Fibroblast of lung (primary cell): ENCODE measurements at regions not wholly inside any gene's neighbourhood (a gene's known extent, or its start where the extent isn't known, plus 50 kb on each side); places are given as distances from the start of the nearest gene placed in this dataset.

Source experiments
- DNase-seq, 2 donors: peaks; one replicate each; pipeline versions ENCODE4 v3.0.0 to v3.0.0-alpha.2; 2010; ENCODE audit warnings: low read depth in 2 of 2
- H2AFZ ChIP-seq: 2 replicates; pipeline ENCODE4 v1.5.1; 2012; ENCODE audit warnings: low read length, control low read depth, inconsistent platforms
- H3K27ac ChIP-seq: 2 replicates; pipeline ENCODE4 v1.5.1; 2011; ENCODE audit warnings: low read length, control low read depth; ENCODE audit not compliant: insufficient read depth
- H3K27me3 ChIP-seq: 2 replicates; pipeline ENCODE4 v1.5.1; 2011; ENCODE audit warnings: mild to moderate bottlenecking, low read length; ENCODE audit not compliant: control insufficient read depth, insufficient read depth
- H3K36me3 ChIP-seq: 2 replicates; pipeline ENCODE4 v1.5.1; 2011; ENCODE audit warnings: low read length; ENCODE audit not compliant: control insufficient read depth, insufficient read depth
- H3K4me1 ChIP-seq: 2 replicates; pipeline ENCODE4 v1.5.1; 2011; ENCODE audit warnings: low read length; ENCODE audit not compliant: control insufficient read depth, insufficient read depth; ENCODE audit errors: extremely low read depth
- H3K4me2 ChIP-seq: 2 replicates; pipeline ENCODE4 v1.5.1; 2011; ENCODE audit warnings: low read length, control low read depth; ENCODE audit not compliant: insufficient read depth; ENCODE audit errors: extremely low read depth
- H3K4me3 ChIP-seq, 4 experiments: fragments of 200-600 bp in 1 of 4; sonication (generic) in 1 of 4; replicated peaks in 1 of 4; 2 replicates each; pipeline ENCODE4 v1.5.1; 2011 to 2016; ENCODE audit warnings: low read length in 4 of 4, low read depth in 3 of 4, mild to moderate bottlenecking in 3 of 4, control low read depth in 2 of 4, inconsistent platforms in 1 of 4, mixed read lengths in 1 of 4; ENCODE audit not compliant: insufficient read depth in 1 of 4; ENCODE audit errors: control extremely low read depth in 1 of 4
- H3K79me2 ChIP-seq: 2 replicates; pipeline ENCODE4 v1.5.1; 2012; ENCODE audit warnings: mild to moderate bottlenecking, low read length, inconsistent platforms; ENCODE audit not compliant: control insufficient read depth, insufficient read depth
- H3K9ac ChIP-seq: 2 replicates; pipeline ENCODE4 v1.5.1; 2011; ENCODE audit warnings: mild to moderate bottlenecking, low read length, control low read depth; ENCODE audit not compliant: insufficient read depth
- H3K9me3 ChIP-seq: 2 replicates; pipeline ENCODE4 v1.5.1; 2012; ENCODE audit warnings: low read depth, low read length; ENCODE audit not compliant: control insufficient read depth, insufficient read depth
- H4K20me1 ChIP-seq: 2 replicates; pipeline ENCODE4 v1.5.1; 2011; ENCODE audit warnings: low read length; ENCODE audit not compliant: control insufficient read depth, insufficient read depth; ENCODE audit errors: extremely low read depth
- CTCF ChIP-seq, 2 donors: IDR thresholded peaks in 1 of 2; conservative IDR thresholded peaks in 1 of 2; 1 replicate in 1 of 2; 2 replicates in 1 of 2; pipeline ENCODE4 v1.5.1; 2011 to 2012; ENCODE audit warnings: low read length in 2 of 2, control low read depth in 1 of 2, inconsistent platforms in 1 of 2, low read depth in 1 of 2, mild to moderate bottlenecking in 1 of 2
- EZH2 ChIP-seq: IDR thresholded peaks from 2 replicates; pipeline ENCODE4 v1.5.1; 2012; ENCODE audit warnings: low read length, control low read depth, mild to moderate bottlenecking; ENCODE audit errors: missing control alignments

- H4K20me1 ChIP-seq: no peaks in the 10 kb centered on the region
- no peak overlapping the region for H3K4me3 ChIP-seq
- no peak for DNase-seq
- no peaks in the 10 kb centered on the region for H3K27me3 ChIP-seq
- no peaks in the 10 kb centered on the region for H3K36me3 ChIP-seq
- H3K4me2 ChIP-seq: no peak overlapping the region
- H3K4me1 ChIP-seq: no peaks in the 10 kb centered on the region
- H3K9ac ChIP-seq: no peak overlapping the region
- H3K9me3 ChIP-seq: no peaks in the 10 kb centered on the region
- no peak overlapping the region for H3K27ac ChIP-seq
- H2AFZ ChIP-seq: no peak overlapping the region
- no peak for TF ChIP-seq EZH2
- no peak for TF ChIP-seq CTCF (conservative IDR thresholded peaks at IDR 0.05 in 1 of 2, IDR thresholded peaks at IDR 0.05 in 1 of 2; ENCODE audit: low read depth in 1 of 2, low read length in 2 of 2)
- no peaks in the 10 kb centered on the region for H3K79me2 ChIP-seq
Observed at GRCh38 chr17:13806092-13806491, 204.4 kb upstream of the HS3ST3A1 start.

- Histone ChIP-seq H2AFZ (no peak overlapping the region), H3K4me2 (no peak overlapping the region), H3K27me3 (no peaks in the 10 kb centered on the region), H3K27ac (no peak overlapping the region), H3K79me2 (no peaks in the 10 kb centered on the region), H3K4me1 (no peaks in the 10 kb centered on the region), H3K9me3 (no peaks in the 10 kb centered on the region), H3K9ac (no peak overlapping the region), H3K36me3 (no peaks in the 10 kb centered on the region), H3K4me3 (no peak overlapping the region), H4K20me1 (no peaks in the 10 kb centered on the region)
- no peak for TF ChIP-seq EZH2
- TF ChIP-seq CTCF (conservative IDR thresholded peaks at IDR 0.05 in 1 of 2, IDR thresholded peaks at IDR 0.05 in 1 of 2; ENCODE audit: low read depth in 1 of 2, low read length in 2 of 2): no peak
- DNase-seq: no peak
Observed at GRCh38 chr17:13807103-13807502, 205.4 kb upstream of the HS3ST3A1 start.

- Histone ChIP-seq H3K9me3 (no peaks in the 10 kb centered on the region), H2AFZ (no peak overlapping the region), H3K4me2 (no peak overlapping the region), H3K27ac (no peak overlapping the region), H4K20me1 (no peaks in the 10 kb centered on the region), H3K36me3 (no peaks in the 10 kb centered on the region), H3K4me1 (no peaks in the 10 kb centered on the region), H3K4me3 (no peak overlapping the region), H3K9ac (no peak overlapping the region), H3K79me2 (no peaks in the 10 kb centered on the region), H3K27me3 (no peaks in the 10 kb centered on the region)
- TF ChIP-seq CTCF (conservative IDR thresholded peaks at IDR 0.05 in 1 of 2, IDR thresholded peaks at IDR 0.05 in 1 of 2; ENCODE audit: low read depth in 1 of 2, low read length in 2 of 2) (no peak), EZH2 (no peak)
- DNase-seq: no peak
Observed at GRCh38 chr17:13812350-13812749, 210.6 kb upstream of the HS3ST3A1 start.
